ENCODE measurements at regions not wholly inside any gene's neighbourhood (a gene's known extent, or its start where the extent isn't known, plus 50 kb on each side); places are given as distances from the start of the nearest gene placed in this dataset.

DNA sequence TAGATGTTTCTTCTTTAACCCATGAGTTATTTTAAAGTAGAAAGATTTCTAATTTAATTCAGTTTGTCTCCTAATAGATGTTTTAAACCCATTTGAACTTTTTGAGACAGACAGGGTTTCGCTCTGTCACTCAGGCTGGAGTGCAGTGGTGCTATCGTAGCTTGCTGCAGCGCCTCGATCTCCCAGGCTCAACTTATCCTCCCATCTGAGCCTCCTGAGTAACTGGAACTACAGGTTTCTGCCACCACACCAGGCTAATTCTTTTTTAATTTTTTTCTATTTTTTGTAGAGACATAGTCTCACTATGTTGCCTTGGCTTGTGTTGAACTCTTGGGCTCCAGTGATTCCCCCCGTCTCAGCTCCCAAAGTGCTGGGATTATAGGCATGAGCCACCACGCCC is 53.0 kb upstream of the RAB18 start:
- TF ChIP-seq, protein P1, sequence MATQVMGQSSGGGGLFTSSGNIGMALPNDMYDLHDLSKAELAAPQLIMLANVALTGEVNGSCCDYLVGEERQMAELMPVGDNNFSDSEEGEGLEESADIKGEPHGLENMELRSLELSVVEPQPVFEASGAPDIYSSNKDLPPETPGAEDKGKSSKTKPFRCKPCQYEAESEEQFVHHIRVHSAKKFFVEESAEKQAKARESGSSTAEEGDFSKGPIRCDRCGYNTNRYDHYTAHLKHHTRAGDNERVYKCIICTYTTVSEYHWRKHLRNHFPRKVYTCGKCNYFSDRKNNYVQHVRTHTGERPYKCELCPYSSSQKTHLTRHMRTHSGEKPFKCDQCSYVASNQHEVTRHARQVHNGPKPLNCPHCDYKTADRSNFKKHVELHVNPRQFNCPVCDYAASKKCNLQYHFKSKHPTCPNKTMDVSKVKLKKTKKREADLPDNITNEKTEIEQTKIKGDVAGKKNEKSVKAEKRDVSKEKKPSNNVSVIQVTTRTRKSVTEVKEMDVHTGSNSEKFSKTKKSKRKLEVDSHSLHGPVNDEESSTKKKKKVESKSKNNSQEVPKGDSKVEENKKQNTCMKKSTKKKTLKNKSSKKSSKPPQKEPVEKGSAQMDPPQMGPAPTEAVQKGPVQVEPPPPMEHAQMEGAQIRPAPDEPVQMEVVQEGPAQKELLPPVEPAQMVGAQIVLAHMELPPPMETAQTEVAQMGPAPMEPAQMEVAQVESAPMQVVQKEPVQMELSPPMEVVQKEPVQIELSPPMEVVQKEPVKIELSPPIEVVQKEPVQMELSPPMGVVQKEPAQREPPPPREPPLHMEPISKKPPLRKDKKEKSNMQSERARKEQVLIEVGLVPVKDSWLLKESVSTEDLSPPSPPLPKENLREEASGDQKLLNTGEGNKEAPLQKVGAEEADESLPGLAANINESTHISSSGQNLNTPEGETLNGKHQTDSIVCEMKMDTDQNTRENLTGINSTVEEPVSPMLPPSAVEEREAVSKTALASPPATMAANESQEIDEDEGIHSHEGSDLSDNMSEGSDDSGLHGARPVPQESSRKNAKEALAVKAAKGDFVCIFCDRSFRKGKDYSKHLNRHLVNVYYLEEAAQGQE (IDR thresholded peaks at IDR 0.05; ENCODE audit: low read depth), result no peak
- TF ChIP-seq CEBPB (IDR thresholded peaks at IDR 0.05) (no peak), TAF1 (IDR thresholded peaks at IDR 0.05; ENCODE audit: low read depth) (no peak), TEAD4 (IDR thresholded peaks at IDR 0.05) (no peak), EP300 (IDR thresholded peaks at IDR 0.05; ENCODE audit: borderline replicate concordance) (no peak), TCF12 (IDR thresholded peaks at IDR 0.05; ENCODE audit: low read depth) (no peak), ZBTB7A (IDR thresholded peaks at IDR 0.05; ENCODE audit: low read depth) (no peak), CREB1 (IDR thresholded peaks at IDR 0.05; ENCODE audit: low read depth) (no peak), RAD21 (IDR thresholded peaks at IDR 0.05; ENCODE audit: low read depth) (no peak)
- TF ChIP-seq, protein P2, sequence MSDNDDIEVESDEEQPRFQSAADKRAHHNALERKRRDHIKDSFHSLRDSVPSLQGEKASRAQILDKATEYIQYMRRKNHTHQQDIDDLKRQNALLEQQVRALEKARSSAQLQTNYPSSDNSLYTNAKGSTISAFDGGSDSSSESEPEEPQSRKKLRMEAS (IDR thresholded peaks at IDR 0.05), result no peak

DNA sequence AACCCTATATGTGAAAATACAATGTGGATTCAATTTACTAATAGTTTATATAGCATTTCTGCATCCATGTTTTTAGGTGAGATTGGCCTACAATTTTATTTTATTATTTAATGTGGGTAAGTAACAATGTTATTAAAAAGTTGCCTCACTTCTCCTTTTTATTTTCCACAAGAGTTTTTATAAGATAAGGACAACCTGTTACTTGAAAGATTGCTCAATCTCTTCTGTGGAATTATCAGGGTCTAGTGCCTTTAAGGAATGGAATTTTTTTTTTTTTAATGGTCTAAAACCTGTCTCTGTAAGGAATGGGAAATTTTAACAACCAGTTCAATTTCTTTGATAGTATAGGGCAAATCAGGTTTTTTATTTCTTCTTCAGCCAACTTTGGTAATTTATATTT is 53.9 kb upstream of the RAB18 start:
- TF ChIP-seq CEBPB (IDR thresholded peaks at IDR 0.05) (peak; percentile 88), FOXM1 (IDR thresholded peaks at IDR 0.05; ENCODE audit: borderline replicate concordance, low read depth) (no peak)

DNA sequence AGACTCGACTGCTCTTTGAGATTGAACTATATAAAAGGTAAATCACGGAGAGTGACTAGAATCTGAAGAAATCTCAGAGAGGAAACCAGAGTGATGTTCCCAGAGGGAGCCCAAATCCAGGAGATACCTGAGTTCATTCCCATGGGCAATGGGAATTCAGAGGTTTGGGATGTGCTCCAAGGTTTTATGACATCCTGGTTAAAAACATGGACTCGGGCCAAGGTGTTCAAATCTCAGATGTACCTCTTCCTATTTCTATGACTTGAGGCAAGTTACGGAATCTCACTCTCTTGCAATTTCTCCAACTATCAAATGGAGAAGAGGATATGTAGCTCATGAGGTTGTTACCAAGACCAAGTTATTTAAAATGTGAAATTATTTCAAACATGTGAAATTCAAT is 54.5 kb upstream of the RAB18 start:
- TF ChIP-seq NFIC (IDR thresholded peaks at IDR 0.05) (no peak), TAF1 (IDR thresholded peaks at IDR 0.05; ENCODE audit: low read depth) (no peak), EP300 (IDR thresholded peaks at IDR 0.05; ENCODE audit: borderline replicate concordance) (no peak), ZBTB7A (IDR thresholded peaks at IDR 0.05; ENCODE audit: low read depth) (no peak), RAD21 (IDR thresholded peaks at IDR 0.05; ENCODE audit: low read depth) (no peak), TCF12 (IDR thresholded peaks at IDR 0.05; ENCODE audit: low read depth) (no peak), TEAD4 (IDR thresholded peaks at IDR 0.05) (no peak), CREB1 (IDR thresholded peaks at IDR 0.05; ENCODE audit: low read depth) (no peak)

DNA sequence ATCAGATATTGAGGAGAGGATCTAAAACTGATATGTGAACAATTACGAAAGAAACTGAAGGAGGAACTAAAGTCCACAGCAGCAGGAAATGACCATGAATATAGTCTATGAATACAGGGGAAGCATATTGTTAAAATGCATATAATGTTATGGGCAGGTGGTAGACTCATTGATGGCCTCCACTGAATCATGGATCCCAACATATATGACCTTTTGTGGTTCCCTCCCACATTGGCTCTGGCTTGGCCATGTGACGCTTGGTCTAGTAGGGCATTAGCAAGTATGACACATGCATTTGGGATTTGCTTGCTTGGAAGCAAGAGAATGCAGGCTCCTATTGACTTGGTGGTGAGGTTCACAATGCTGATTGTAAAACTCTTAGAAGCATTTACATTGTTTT is 55.2 kb upstream of the RAB18 start:
- TF ChIP-seq, protein P3, sequence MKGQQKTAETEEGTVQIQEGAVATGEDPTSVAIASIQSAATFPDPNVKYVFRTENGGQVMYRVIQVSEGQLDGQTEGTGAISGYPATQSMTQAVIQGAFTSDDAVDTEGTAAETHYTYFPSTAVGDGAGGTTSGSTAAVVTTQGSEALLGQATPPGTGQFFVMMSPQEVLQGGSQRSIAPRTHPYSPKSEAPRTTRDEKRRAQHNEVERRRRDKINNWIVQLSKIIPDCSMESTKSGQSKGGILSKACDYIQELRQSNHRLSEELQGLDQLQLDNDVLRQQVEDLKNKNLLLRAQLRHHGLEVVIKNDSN (IDR thresholded peaks at IDR 0.05), result peak; percentile 67
- TF ChIP-seq ZBTB7A (IDR thresholded peaks at IDR 0.05; ENCODE audit: low read depth), result no peak

DNA sequence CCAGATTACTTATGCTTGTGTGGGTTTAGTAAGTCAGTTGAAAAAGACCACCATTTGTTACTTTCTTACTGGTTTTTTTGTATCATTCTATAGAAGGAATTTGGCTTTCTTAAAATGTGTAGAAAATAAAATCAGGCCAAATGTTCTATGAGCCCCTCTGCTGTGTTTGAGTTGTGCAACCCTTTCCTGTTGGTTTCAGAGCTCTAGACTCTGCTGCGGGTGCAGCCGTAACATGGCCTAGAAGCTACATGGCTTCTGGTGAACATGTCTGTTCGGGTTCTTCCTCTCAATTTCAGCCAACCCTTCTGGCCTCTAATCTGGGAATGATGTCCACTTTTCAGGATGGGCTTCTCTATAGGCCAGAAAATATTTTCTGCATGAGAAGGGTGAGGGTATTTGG is 56.6 kb upstream of the RAB18 start:
- TF ChIP-seq EP300 (IDR thresholded peaks at IDR 0.05; ENCODE audit: borderline replicate concordance) (no peak), YY1 (IDR thresholded peaks at IDR 0.05; ENCODE audit: low read depth) (no peak), ZBTB7A (IDR thresholded peaks at IDR 0.05; ENCODE audit: low read depth) (no peak)

DNA sequence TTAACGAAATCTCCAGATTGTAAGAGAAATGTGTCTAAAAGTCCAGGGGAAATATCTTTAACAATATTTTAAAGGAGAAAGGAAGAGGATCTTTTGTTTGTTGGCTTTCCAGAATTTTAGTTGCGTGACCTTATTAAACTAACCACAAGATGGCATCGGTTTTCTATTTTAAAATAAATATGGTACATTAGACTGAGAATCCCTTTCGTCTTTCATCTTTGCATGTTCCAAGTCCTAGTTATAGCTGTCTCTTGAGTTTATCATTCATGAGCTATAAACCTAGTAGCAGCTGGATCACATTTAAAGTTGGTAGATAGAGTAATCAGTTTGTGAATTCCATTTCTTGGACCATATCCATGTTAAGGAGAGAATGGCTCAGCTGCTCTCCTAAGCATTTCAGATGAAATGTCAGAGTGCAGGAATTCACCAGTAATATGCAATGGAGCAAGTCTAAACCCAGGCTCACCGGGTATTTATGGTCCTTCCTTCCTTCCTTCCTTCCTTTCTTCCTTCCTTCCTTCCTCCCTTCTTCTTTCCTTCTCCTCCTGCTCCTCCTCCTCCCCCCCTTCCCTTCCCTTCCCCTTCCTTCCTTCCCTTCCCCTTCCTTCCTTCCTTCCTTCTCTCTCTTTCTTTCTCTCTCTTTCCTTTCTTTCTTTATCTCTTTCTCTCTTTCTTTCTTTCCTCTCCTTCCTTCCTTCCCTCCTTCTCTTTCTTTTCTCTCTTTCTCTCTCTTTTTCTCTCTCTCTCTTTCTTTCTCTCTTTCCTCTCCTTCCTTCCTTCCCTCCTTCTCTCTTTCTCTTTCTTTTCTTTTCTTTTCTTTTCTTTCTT is 57.8 kb upstream of the RAB18 start:
- peak; percentile 52; the same call in 1 of the 2 replicates for TF ChIP-seq RAD21 (IDR thresholded peaks at IDR 0.05; ENCODE audit: low read depth)
- TF ChIP-seq, protein P3 (IDR thresholded peaks at IDR 0.05), result no peak

DNA sequence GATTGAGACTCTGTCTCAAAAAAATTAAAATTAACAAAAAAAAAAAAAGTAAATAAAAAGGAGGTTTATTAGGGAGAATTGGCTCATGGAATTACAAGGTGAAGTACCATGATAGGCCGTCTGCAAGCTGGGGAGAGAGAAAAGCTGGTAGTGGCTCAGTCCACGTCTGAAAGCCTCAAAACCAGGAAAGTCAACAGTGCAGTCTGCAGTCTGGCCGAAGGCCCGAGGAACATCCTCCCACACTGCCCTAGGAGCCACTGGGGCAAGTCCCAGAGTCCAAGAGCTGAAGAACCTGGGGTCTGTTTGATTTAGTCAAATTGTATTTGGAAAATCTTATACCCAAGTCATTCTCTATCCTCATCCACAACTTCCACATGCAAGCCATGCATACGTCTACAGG is 59.0 kb upstream of the RAB18 start:
- TF ChIP-seq YY1 (IDR thresholded peaks at IDR 0.05; ENCODE audit: low read depth), result no peak
- no peak for TF ChIP-seq TAF1 (IDR thresholded peaks at IDR 0.05; ENCODE audit: low read depth)
- TF ChIP-seq, protein P3 (IDR thresholded peaks at IDR 0.05), result no peak
- TF ChIP-seq RAD21 (IDR thresholded peaks at IDR 0.05; ENCODE audit: low read depth), result no peak
- TF ChIP-seq, protein P2 (IDR thresholded peaks at IDR 0.05), result no peak
- TF ChIP-seq CREB1 (IDR thresholded peaks at IDR 0.05; ENCODE audit: low read depth), result no peak
- TF ChIP-seq EP300 (IDR thresholded peaks at IDR 0.05; ENCODE audit: borderline replicate concordance), result no peak
- no peak for TF ChIP-seq ZBTB7A (IDR thresholded peaks at IDR 0.05; ENCODE audit: low read depth)

DNA sequence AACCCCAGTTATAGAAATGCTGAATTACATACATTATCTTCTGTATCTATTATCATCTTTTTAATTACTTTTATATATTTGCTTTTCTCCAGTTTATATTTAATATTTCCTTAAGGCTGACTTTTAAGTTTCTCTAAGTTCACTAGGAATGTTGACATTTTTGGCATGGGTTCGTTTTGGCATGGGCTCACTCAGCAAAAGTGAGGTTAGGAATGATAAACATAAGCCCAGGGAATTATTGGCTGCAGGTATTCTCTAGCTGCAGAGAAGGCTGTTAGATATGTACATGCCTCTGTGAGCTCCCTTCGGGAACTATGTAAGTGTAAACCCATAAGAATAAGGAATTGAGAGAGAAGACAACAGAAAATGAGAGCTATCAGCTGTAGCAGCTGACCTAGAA is 63.6 kb upstream of the RAB18 start:
- TF ChIP-seq RAD21 (IDR thresholded peaks at IDR 0.05; ENCODE audit: low read depth) (no peak), CREB1 (IDR thresholded peaks at IDR 0.05; ENCODE audit: low read depth) (no peak), TCF12 (IDR thresholded peaks at IDR 0.05; ENCODE audit: low read depth) (no peak), TAF1 (IDR thresholded peaks at IDR 0.05; ENCODE audit: low read depth) (no peak), YY1 (IDR thresholded peaks at IDR 0.05; ENCODE audit: low read depth) (no peak), TEAD4 (IDR thresholded peaks at IDR 0.05) (no peak), EGR1 (IDR thresholded peaks at IDR 0.05) (no peak), CEBPB (IDR thresholded peaks at IDR 0.05) (no peak), FOXM1 (IDR thresholded peaks at IDR 0.05; ENCODE audit: borderline replicate concordance, low read depth) (no peak), NFIC (IDR thresholded peaks at IDR 0.05) (no peak), ZBTB7A (IDR thresholded peaks at IDR 0.05; ENCODE audit: low read depth) (no peak), EP300 (IDR thresholded peaks at IDR 0.05; ENCODE audit: borderline replicate concordance) (no peak)
- TF ChIP-seq, protein P3 (IDR thresholded peaks at IDR 0.05), result no peak
- TF ChIP-seq, protein P1 (IDR thresholded peaks at IDR 0.05; ENCODE audit: low read depth), result no peak
- TF ChIP-seq, protein P2 (IDR thresholded peaks at IDR 0.05), result no peak
